K562 (cell line): ENCODE measurements at regions not wholly inside any gene's neighbourhood (a gene's known extent, or its start where the extent isn't known, plus 50 kb on each side); places are given as distances from the start of the nearest gene placed in this dataset.

Experiments used
- ATAC-seq: fragments of 200-7000 bp; cut with Tn5 transposase; 3 replicates; pipeline ENCODE4 v1.9.1; 2020; ENCODE audit warnings: moderate library complexity
- BruUV-seq: library from RNA; stranded (reverse); fragments of 400-500 nt; replicated peaks from 2 replicates; lab custom pipeline; 2021; lab: Mats Ljungman, UMichigan
- CTCF ChIA-PET: fragments of 300-600 bp; formaldehyde crosslinking; extraction: SDS; loops from one replicate; lab custom pipeline; 2021; ENCODE audit warnings: low intra/inter-chr PET ratio; lab: Yijun Ruan, JAX
- POLR2A ChIA-PET: fragments of 300-600, 350-650 bp; sonication (Branson Sonifier 250); formaldehyde crosslinking; extraction: SDS; loops from one replicate; lab custom pipeline; 2021; ENCODE audit warnings: antibody characterized with exemption, inconsistent platforms; lab: Yijun Ruan, JAX
- DNase-seq, 4 experiments: peaks; one replicate each; pipeline versions ENCODE4 v3.0.0 to v3.0.0-alpha.2; 2011 to 2018; ENCODE audit warnings: low spot score in 3 of 4, mixed read lengths in 3 of 4; ENCODE audit errors: extremely low read depth in 1 of 4
- FAIRE-seq: peaks from 2 replicates; lab custom pipeline; 2011; peaks lifted over from hg19 to GRCh38; lab: Jason Lieb, UNC
- H2AFZ ChIP-seq: 2 replicates; pipeline ENCODE4 v1.6.0; 2011; ENCODE audit warnings: low read depth, low read length, control low read depth, inconsistent platforms
- H3K27ac ChIP-seq: fragments of 200-600 bp; 3 replicates; pipeline ENCODE4 v1.8.0; 2011; ENCODE audit warnings: low read depth, mild to moderate bottlenecking, control low read depth, inconsistent platforms, low read length, moderate library complexity, mixed read lengths; ENCODE audit errors: extremely low read depth
- H3K27me3 ChIP-seq, 2 experiments: fragments of 300-600 bp in 1 of 2; 2 replicates in 1 of 2; 3 replicates in 1 of 2; pipeline versions ENCODE4 v1.6.0 to v1.8.0; 2011; ENCODE audit warnings: inconsistent platforms in 2 of 2, low read length in 2 of 2, mild to moderate bottlenecking in 1 of 2, mixed read lengths in 1 of 2, moderate library complexity in 1 of 2; ENCODE audit not compliant: control insufficient read depth in 2 of 2, insufficient read depth in 2 of 2
- H3K36me3 ChIP-seq: fragments of 300-600 bp; 3 replicates; pipeline ENCODE4 v1.8.0; 2011; ENCODE audit warnings: mild to moderate bottlenecking, low read length, inconsistent platforms; ENCODE audit not compliant: control insufficient read depth, insufficient read depth
- H3K4me1 ChIP-seq, 2 experiments: fragments of 200-600 bp in 1 of 2; replicated peaks in 1 of 2; 2 replicates in 1 of 2; 3 replicates in 1 of 2; pipeline versions ENCODE4 v1.5.1 to v1.8.0; 2011; ENCODE audit warnings: inconsistent platforms in 2 of 2, low read length in 2 of 2, mild to moderate bottlenecking in 1 of 2, mixed read lengths in 1 of 2, moderate library complexity in 1 of 2; ENCODE audit not compliant: control insufficient read depth in 2 of 2, insufficient read depth in 2 of 2
- H3K4me2 ChIP-seq: 2 replicates; pipeline ENCODE4 v1.6.1; 2011; ENCODE audit warnings: low read length, control low read depth, inconsistent platforms, mixed read lengths; ENCODE audit not compliant: insufficient read depth
- H3K4me3 ChIP-seq: fragments of 200-600 bp; sonication (generic), shearing (Covaris generic); 2 replicates; pipeline ENCODE4 v1.5.1; 2016; ENCODE audit warnings: control low read depth, inconsistent platforms
- H3K79me2 ChIP-seq: fragments of 200-600 bp; 3 replicates; pipeline ENCODE4 v1.8.0; 2011; ENCODE audit warnings: low read length, inconsistent platforms; ENCODE audit not compliant: control insufficient read depth, insufficient read depth
- H3K9ac ChIP-seq, 2 experiments: 2 replicates each; pipeline versions ENCODE4 v1.6.0 to v1.6.1; 2011; ENCODE audit warnings: low read depth in 2 of 2, low read length in 2 of 2, control low read depth in 1 of 2, inconsistent platforms in 1 of 2, mild to moderate bottlenecking in 1 of 2, mixed read lengths in 1 of 2; ENCODE audit not compliant: insufficient read depth in 1 of 2
- H3K9me1 ChIP-seq: one replicate; pipeline ENCODE4 v1.6.0; 2011; ENCODE audit warnings: inconsistent platforms, mild to moderate bottlenecking, low read length, moderate library complexity; ENCODE audit not compliant: control insufficient read depth, insufficient read depth
- H3K9me3 ChIP-seq: replicated peaks from 2 replicates; pipeline ENCODE4 v1.5.1; 2011; ENCODE audit warnings: low read depth, low read length, inconsistent platforms; ENCODE audit not compliant: control insufficient read depth, insufficient read depth
- H4K20me1 ChIP-seq: replicated peaks from 2 replicates; pipeline ENCODE4 v1.6.1; 2011; ENCODE audit warnings: low read length, inconsistent platforms, mixed read lengths; ENCODE audit not compliant: control insufficient read depth, insufficient read depth
- CCAR2 ChIP-seq: fragments of 200-400 bp; formaldehyde crosslinking; IDR thresholded peaks from 2 replicates; pipeline ENCODE4 v1.6.1; 2017; ENCODE audit warnings: mild to moderate bottlenecking, low read depth, low read length
- FIP1L1 ChIP-seq: fragments of 200-400 bp; formaldehyde crosslinking; IDR thresholded peaks from 2 replicates; pipeline ENCODE4 v1.6.1; 2018; ENCODE audit warnings: mild to moderate bottlenecking, low read depth, low read length; ENCODE audit not compliant: poor library complexity, severe bottlenecking
- FOS ChIP-seq: IDR thresholded peaks from 3 replicates; pipeline ENCODE4 v1.6.1; 2011; ENCODE audit not compliant: insufficient read length; ENCODE audit errors: extremely low read depth
- HNRNPH1 ChIP-seq: fragments of 200-400 bp; formaldehyde crosslinking; optimal IDR thresholded peaks from 2 replicates; pipeline ENCODE3; 2017; ENCODE audit warnings: low read depth, mild to moderate bottlenecking, low read length, moderate library complexity
- HNRNPUL1 ChIP-seq: fragments of 200-400 bp; formaldehyde crosslinking; IDR thresholded peaks from 2 replicates; pipeline ENCODE4 v1.6.1; 2017; ENCODE audit warnings: low read length
- ILF3 ChIP-seq: fragments of 450-650 bp; IDR thresholded peaks from 2 replicates; pipeline ENCODE4 v1.6.1; 2018; ENCODE audit warnings: antibody characterized with exemption, mild to moderate bottlenecking, moderate library complexity, borderline replicate concordance
- KLF6 ChIP-seq: fragments of 250-450 bp; sonication (Bioruptor Pico); IDR thresholded peaks from 2 replicates; pipeline ENCODE4 v1.4.0; 2020; ENCODE audit warnings: mild to moderate bottlenecking, moderate library complexity, borderline replicate concordance
- MAFG ChIP-seq: fragments of 450-650 bp; conservative IDR thresholded peaks from 2 replicates; pipeline ENCODE4 v1.6.1; 2016; ENCODE audit warnings: missing genetic modification characterization, missing compliant biosample characterization
- MAFK ChIP-seq: IDR thresholded peaks from 2 replicates; pipeline ENCODE4 v1.6.1; 2011; ENCODE audit warnings: low read length, improper control_type of control experiment
- MLLT1 ChIP-seq, 2 experiments: fragments of 450-650 bp; IDR thresholded peaks; 2 replicates each; pipeline ENCODE4 v1.6.1; 2016
- OTX1 ChIP-seq: fragments of 450-650 bp; formaldehyde crosslinking; IDR thresholded peaks from 2 replicates; pipeline ENCODE4 v1.4.0; 2022; ENCODE audit warnings: mild to moderate bottlenecking
- PTBP1 ChIP-seq: fragments of 200-400 bp; formaldehyde crosslinking; IDR thresholded peaks from 2 replicates; pipeline ENCODE4 v1.6.1; 2017; ENCODE audit warnings: low read depth, low read length
- SAP30 ChIP-seq: fragments of 200-600 bp; sonication (generic); IDR thresholded peaks from 2 replicates; pipeline ENCODE4 v1.6.1; 2012; ENCODE audit warnings: borderline replicate concordance, low read depth, mild to moderate bottlenecking, moderate library complexity, low read length, control low read depth, inconsistent platforms; ENCODE audit not compliant: insufficient read depth, poor library complexity, severe bottlenecking
- TSC22D4 ChIP-seq: fragments of 450-650 bp; IDR thresholded peaks from 2 replicates; pipeline ENCODE4 v1.6.1; 2016; ENCODE audit warnings: missing genetic modification characterization, missing biosample characterization, control low read depth
- ZBTB26 ChIP-seq: fragments of 450-650 bp; formaldehyde crosslinking; IDR thresholded peaks from 2 replicates; pipeline ENCODE4 v1.4.0; 2022; ENCODE audit warnings: missing genetic modification characterization
- ZFX ChIP-seq: sonication (generic); formaldehyde crosslinking; IDR thresholded peaks from 2 replicates; pipeline ENCODE4 v1.8.0; 2022; ENCODE audit warnings: mild to moderate bottlenecking, missing genetic modification reagents, moderate library complexity
- ZNF197 ChIP-seq: fragments of 200-800 bp; sonication (Bioruptor generic); IDR thresholded peaks from 2 replicates; pipeline ENCODE4 v1.6.1; 2016; ENCODE audit warnings: low read depth, missing genetic modification characterization, missing compliant biosample characterization
- ZNF24 ChIP-seq: fragments of 450-650 bp; IDR thresholded peaks from 2 replicates; pipeline ENCODE4 v1.6.1; 2016
- ZNF316 ChIP-seq: fragments of 450-650 bp; IDR thresholded peaks from 2 replicates; pipeline ENCODE4 v1.6.1; 2016
- ZNF384 ChIP-seq: IDR thresholded peaks from 2 replicates; pipeline ENCODE4 v1.6.1; 2012; ENCODE audit warnings: low read depth, low read length, improper control_type of control experiment
- ZNF431 ChIP-seq: sonication (generic); formaldehyde crosslinking; IDR thresholded peaks from 2 replicates; pipeline ENCODE4 v1.8.0; 2022; ENCODE audit warnings: mild to moderate bottlenecking, missing genetic modification reagents
- WGBS: fragments of 100-300 bp; shearing (Covaris generic); methylation state at CpG from one replicate; pipeline ENCODE4 v1.1.6; 2016; ENCODE audit warnings: low coverage, mixed read lengths; ENCODE audit not compliant: insufficient coverage; ENCODE audit errors: missing lambda C conversion rate; 5-methylcytosine and 5-hydroxymethylcytosine counted together
- in situ Hi-C: fragments of 300-500 bp; cut with MboI; formaldehyde crosslinking; loops from 4 replicates; pipeline ENCODE4 v1.15.0; 2018; ENCODE audit warnings: inconsistent platforms, mixed read lengths
- intact Hi-C: fragments of 100-400 bp; cut with micrococcal nuclease; formaldehyde crosslinking; loops from 2 replicates; pipeline ENCODE4 v1.14.2; 2022

- in situ Hi-C loops, result no loop called here
- H3K4me2 ChIP-seq, result no peak overlapping the region
- no peak overlapping the region for H3K27ac ChIP-seq
- H3K36me3 ChIP-seq, result no peaks in the 10 kb centered on the region
- no peak overlapping the region for H2AFZ ChIP-seq
- no peak overlapping the region for H3K9ac ChIP-seq
- H3K4me1 ChIP-seq, result peaks cover 0 to 4% of the 10 kb centered on the region in 2 experiments; a peak in 2 of 5 replicates
- H3K4me3 ChIP-seq, result no peak overlapping the region
- no TSS peak for BruUV-seq
- no peak for ATAC-seq
- intact Hi-C loops, result loop anchor here (5.0 to 10.0 kb wide), 2 partner anchors 85 to 172 kb away; no protein-coding TSS in a partner anchor
- 13% methylated on average over 8 of the region's 8 CpGs for WGBS
- ChIA-PET POLR2A (interaction anchor here (1.1 to 1.4 kb wide), 3 partner anchors 12 to 41 kb away, joined by 3 read pairs; no protein-coding TSS in a partner anchor), CTCF (no interaction called here)
- TF ChIP-seq ZNF197 (no peak), PTBP1 (no peak), MAFK (0 out of 2 replicates have a peak, but pooled peaks have one; percentile 23), ILF3 (no peak), FOS (no peak), ZNF431 (CRISPR knock-in tag) (no peak), FIP1L1 (no peak), ZNF384 (no peak), MLLT1 (IDR thresholded peaks at IDR 0.05) (0 out of 4 replicates have a peak, but pooled peaks of 1 of the 2 experiments have one; percentile 44), KLF6 (no peak), OTX1 (CRISPR knock-in tag) (0 out of 2 replicates have a peak, but pooled peaks have one; percentile 19), MAFG (peak; percentile 48), ZFX (CRISPR knock-in tag) (no peak), CCAR2 (no peak), ZNF316 (peak; percentile 33), TSC22D4 (peak; percentile 75; the same call in 1 of the 2 replicates), HNRNPH1 (no peak), HNRNPUL1 (no peak), SAP30 (no peak), ZBTB26 (CRISPR knock-in tag) (peak; percentile 67; the same call in 1 of the 2 replicates), ZNF24 (no peak)
- no peaks in the 10 kb centered on the region for H3K79me2 ChIP-seq
- no peaks in the 10 kb centered on the region for H4K20me1 ChIP-seq
- no peaks in the 10 kb centered on the region for H3K9me1 ChIP-seq
- H3K27me3 ChIP-seq, result peaks cover 16 to 20% of the 10 kb centered on the region in 2 experiments
- H3K9me3 ChIP-seq, result no peaks in the 10 kb centered on the region
- no peak for DNase-seq
- no peak for FAIRE-seq
Observed at GRCh38 chr21:35942211-35943144, 117.8 kb downstream of the SETD4 start.
